GM21528 (cell line): ENCODE measurements at regions not wholly inside any gene's neighbourhood (a gene's known extent, or its start where the extent isn't known, plus 50 kb on each side); places are given as distances from the start of the nearest gene placed in this dataset.

Experiments
- ATAC-seq: cut with Tn5 transposase; IDR thresholded peaks from one replicate; pipeline ENCODE4 v1.9.1; 2021; ENCODE audit warnings: mild to moderate bottlenecking, moderate library complexity; ENCODE audit not compliant: unreplicated experiment, low FRiP score

DNA sequence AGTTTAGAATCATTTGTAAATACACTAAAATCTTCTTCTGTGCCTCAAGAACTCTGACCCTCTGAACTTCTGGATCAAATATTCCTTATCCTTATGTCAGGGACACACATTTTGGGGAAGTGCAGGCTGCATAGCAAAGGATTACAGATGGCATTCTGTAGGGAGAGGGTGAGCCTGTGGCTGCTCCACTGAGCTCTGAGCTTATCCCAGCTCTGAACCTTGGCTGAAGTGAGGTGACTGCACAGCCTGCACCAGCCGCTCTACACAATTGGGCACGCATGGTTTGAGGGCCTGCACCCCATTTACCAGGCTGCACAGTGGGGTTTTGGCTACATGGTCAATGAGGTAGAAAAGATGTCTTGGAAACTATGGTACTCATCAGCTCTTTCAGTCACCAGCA, 251.6 kb downstream of the GALR1 start:
- no peak for ATAC-seq

DNA sequence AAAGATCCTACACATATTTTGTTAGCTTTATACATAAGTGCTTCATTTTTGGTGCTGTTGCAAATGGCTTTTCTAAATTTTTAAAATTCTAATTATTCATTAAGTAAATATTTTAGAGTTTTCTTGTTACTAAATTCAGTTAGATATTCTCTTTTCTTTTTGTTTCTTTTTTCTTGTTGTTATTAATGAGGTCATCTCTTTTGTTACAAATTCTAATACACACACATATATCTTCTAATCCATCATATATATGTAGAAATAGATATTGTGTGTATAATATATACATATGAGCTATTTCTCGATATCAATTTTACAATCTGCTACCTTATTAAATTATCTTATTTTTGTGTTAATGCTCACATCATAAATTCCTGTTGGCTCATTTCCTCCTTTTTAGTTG, 255.9 kb downstream of the GALR1 start:
- no peak for ATAC-seq

DNA sequence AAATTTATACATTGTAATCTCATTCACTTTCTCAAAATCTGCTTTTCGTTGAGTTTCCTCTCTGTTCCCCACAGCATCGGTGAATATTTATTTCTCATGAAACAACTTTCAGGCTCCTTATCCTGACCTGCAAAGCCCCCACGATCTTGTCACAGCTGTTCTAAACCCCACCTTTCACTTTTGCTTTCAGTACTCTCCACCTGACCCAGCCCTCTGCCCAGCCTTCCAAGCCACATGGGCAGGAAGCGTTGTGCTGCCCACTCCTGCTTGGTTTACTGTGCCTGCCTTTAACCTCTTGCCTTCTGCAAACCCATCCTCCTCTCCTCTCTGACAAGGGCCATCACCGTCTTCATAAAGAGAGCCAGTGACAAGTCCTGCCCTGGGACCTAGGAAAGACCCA, 262.5 kb downstream of the GALR1 start:
- no peak for ATAC-seq

DNA sequence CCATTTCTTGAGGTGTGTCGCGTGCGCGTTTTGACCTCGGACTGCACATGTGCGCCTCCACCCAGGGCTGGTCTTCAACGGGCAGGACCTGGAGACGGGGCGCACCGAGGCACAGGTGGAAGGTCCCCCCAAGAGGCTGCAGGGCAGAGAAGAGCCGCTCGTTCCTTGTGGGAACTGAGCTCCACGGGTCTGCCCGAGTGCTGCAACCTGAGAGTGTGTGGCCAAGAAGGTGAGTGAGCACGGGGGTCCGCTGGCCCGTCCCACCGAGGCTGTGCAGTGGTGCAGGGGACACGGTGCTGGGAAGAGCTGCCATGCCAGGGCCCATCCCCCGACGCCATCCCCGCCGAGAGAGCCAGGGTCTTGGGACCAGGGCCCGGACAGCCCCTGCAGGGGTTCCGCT, 268.3 kb downstream of the GALR1 start:
- no peak for ATAC-seq

DNA sequence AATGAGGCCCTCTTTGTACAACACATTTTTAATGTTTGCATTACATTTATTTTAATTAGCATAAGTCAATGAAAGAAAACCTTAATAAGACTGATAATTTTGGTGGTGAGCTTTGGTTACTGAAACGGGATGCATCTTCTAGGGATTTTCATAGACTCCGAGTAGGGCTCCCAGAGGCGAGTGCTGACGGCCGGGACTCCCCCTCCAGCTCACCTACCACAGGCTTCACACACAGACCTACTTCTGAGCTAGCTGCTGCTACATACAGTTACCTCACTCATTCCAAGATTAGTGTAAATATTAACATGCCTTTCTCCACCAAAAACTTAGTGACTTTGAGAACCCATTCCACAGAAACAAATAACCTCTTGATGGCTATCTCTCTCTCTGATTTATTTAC, 271.1 kb downstream of the GALR1 start:
- ATAC-seq: no peak

DNA sequence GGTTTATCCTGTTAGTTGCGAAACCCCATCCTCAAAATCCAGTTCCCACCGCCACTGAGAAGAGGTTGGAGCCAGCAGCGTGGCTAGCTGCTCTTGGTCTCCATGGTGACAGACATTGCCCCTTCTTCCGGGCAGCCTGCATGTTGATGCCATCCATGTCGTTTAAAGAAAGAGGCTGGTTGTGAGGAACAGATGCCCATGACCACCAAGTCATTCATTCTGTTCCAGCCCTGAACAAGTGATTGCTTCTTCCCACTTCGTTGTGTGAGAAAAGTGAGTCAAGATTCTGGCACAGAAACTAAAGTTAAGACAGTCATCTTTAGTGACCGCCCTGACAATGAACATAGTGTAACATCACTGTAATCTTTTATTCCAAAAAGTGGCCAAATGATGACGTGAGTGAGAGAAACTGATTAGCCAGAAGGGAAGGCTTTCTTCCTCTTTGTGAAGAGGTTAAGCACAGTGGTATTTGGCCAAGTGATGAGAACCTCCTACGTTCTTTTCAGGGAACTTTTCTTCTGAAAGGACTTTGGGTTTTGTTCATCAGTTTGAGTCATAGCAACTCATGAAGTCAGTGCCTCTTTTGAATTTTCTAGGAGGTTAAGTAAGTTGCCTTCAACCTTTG, 272.5 kb downstream of the GALR1 start:
- no peak for ATAC-seq

DNA sequence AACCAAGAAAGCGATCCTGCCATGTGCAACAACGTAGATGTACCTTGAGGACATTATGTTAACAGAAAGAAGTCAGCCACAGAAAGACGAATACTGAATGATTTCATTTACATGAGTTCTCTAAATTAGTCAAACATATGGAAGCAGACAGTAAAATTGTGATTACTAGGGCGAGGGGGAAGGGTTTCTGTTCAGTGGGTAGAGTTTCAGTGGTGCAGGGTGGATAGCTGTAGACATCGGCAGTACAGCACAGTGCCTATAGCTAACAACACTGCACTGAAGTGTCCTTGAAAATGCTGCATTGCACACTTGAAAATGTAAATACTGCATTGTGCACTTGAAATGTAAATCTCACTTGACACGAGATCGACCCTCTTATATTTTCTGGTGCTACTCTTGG, 275.3 kb downstream of the GALR1 start:
- no peak for ATAC-seq

DNA sequence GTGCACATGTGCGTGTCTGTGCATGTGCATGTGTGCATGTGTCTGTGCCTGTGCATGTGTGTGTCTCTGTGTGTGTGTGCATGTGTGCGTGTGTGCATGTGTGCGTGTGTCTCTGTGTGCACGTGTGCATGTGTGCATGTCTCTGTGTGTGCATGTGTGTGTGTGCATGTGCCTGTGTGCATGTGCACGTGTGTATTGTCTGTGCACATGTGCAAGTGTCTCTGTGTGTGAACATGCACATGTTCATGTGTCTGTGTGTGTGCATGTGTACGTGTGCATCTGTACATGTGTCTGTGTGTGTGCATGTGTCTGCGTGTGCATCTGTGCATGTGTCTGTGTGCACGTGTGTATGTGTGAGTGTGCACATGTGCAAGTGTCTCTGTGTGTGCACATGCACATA, 277.3 kb downstream of the GALR1 start:
- no peak for ATAC-seq

DNA sequence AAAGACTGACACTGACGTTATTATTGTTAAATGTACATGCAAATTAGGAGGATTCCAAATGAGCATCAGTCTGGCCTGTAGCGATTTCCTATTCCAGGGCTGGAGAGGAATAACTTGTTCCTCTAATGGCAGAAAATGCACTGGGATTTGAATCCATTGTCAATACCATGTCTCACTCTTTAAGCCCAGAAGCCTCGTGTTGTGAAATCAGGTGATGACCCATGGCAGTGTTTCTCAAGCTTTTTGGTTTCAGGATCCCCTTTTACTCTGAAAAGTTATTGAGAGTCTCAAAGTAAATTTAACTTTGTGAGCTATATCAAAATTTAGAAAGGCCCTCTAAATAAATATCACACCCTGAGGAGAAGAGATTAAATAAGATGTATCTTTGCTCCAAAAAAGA, 279.2 kb downstream of the GALR1 start:
- no peak for ATAC-seq

DNA sequence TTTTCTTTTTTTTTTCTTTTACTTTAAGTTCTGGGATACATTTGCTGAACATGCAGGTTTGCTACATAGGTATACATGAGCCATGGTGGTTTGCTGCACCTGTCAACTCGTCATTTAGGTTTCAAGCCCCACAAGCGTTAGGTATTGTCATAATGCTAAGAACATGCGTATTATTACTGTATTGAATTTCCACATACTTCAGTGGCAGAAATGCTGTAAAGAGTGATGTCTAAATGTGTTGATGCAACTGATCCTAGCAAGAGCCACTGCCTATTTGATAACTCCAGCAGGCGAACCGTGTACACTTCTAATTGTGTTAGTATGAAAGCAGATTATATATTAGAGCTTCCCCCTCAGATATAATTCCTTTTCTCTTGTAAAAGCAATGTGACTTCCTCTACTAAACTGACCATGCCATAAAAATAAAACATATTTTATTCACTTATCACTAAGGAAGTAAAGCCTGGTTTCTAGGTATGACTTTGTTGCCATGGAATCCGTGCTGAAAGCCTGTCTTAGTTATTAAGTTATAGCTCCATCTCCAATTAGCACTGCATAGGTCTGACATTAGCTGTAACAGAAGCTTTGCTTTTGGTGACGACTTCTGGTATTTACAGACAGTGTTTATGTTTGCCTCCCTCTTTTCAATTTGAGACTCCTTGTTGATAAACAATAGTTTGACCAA, 280.0 kb downstream of the GALR1 start:
- no peak for ATAC-seq

DNA sequence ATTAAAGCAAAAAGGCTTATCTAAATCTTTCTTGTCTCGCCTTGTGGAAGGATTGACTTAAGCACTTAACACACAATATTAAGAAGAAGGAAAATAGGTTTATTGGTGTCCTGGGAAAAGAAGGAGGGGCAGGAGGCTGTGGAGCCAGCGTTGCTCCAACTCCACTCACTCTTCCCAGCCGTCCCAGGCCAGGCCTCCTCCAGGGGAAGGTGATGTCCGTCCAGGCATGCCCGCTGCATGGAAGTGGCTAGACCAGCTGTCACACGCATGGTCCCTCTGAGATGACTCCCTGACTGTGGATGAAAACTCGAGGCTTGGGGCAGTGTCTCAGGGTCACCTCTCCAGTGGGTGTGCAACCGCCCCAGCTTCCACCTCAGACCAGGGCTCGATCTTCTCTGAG, 281.1 kb downstream of the GALR1 start:
- no peak for ATAC-seq

DNA sequence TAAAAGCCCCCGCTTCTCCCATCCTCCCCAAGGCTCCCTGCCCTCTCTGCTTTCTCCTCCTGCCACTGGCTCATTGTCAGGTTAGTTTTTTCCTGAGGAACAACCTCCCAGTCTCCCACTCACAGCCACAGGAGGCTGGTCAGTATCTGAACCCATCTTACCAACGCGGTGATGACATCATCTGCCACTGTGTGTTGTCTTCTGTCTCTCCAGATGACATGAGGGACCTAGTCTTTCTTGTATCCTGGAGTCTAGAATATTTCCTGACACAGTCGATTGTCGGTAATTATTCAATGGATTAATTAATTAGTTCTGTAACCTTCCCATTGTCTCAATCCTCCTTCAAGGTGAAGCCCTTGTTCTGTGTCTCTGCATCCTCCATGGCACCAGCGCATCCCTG, 290.2 kb downstream of the GALR1 start:
- ATAC-seq: no peak

DNA sequence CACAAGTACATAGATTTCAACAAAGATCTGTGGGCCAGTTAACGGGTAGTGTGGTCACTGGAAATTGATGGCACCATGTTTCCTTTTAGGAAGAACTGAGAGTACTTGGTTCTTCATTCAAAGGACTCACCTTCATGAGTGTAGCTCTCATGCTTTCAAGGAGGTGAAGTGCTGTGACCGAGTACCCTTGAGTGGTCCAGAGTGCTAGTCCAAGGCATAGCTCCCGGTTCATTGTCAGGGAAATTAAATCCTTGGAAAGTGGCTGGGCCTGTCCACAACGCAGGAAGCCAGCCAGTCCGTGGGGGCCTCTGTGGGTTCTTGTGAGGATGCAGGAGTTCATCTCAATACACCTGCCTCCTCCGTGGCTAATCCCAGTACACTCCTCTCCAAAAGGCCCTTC, 295.1 kb downstream of the GALR1 start:
- ATAC-seq: no peak

DNA sequence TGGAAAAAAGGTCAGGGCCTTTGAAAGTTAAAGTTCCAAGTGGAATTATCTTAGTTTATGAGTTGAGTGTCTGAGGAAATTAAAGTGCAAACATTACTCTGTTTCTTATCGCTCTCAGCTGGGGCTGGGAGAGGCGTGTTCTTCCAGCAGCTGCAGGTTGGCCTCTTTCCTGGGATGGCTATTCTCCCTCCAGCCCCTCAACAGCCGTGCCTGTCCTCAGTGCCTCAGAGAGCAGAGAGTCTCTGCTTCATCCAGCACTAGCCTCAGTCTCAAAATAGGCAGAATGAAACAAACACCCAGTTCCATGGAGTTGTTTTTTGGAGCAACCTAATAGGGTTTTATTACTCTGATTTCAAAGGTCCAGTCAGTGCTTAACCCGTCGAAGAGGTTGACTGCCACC, 298.1 kb downstream of the GALR1 start:
- no peak for ATAC-seq

DNA sequence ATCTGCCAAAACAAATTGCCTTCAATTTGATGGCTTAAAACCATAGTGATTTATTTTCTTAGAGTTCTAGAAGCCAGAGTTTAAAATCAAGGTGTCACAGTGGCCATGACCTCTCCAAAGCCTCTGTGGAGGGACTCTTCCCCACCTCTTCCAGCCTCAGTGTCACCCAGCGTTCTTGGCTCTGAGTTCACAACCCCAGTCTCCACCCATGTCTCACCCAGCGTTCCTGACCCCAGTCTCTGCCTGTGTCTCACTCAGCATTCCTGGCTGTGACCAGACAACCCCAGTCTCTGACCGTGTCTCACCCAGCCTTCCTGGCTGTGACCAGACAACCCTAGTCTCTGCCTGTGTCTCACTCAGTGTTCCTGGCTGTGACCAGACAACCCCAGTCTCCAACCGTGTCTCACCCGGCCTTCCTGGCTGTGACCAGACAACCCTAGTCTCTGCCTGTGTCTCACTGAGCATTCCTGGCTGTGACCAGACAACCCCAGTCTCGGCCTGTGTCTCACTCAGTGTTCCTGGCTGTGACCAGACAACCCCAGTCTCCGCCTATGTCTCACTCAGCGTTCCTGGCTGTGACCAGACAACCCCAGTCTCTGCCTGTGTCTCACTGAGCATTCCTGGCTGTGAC, 299.3 kb downstream of the GALR1 start:
- ATAC-seq: no peak

DNA sequence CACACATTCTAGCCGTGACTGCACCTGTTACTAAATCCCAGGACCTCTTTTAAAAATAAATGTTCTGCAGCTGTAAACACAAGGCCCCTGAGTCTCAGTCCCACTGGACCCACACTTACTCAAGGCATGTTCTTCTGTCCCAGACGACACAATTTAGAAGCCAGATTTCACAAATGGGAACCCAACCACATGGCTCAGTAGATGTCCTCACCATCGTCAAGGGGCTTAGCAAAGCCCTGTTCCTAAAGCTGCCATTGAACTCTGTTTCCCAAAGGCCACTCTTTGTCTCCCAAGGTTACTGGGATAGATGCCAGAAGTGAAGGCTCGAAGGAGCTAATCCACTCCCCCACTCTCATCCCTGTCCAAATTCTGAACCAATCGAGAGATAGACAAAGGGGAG, 301.0 kb downstream of the GALR1 start:
- no peak for ATAC-seq

DNA sequence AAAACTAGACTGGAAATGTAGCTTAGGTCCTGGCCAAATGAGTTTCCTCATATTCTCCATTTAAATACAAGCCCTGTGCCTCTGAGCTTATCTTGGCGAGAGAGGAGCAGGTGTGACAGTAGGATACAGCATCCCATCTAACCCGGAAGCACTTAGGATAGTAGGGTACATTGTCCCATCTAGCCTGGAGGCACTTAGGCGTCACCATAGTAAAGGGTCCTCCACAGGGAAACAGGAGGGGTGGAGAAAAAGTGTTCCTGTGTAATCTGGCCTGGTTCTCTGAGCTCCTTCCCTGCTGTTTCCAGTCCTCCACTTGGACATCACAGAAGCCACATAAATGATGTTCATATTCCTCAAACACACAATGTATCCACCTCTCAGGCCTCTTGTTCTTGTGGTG, 301.4 kb downstream of the GALR1 start:
- ATAC-seq: no peak

DNA sequence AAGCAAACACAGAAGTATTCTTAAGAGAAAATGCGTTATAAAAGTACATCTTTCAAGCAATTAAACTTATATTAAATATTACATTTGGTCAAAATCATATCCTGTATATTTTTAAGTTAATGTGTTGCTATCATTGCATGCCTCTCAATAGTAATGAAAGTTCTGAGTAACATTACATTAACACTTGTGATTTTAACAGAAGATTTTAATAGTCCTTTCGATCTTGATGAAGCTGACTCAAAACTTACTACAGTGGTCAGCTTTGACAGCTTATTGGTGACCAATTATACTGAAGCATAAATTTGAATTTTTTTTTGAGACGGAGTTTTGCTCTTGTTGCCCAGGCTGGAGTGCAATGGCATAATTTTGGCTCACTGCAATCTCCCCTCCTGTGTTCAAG, 303.3 kb downstream of the GALR1 start:
- no peak for ATAC-seq

DNA sequence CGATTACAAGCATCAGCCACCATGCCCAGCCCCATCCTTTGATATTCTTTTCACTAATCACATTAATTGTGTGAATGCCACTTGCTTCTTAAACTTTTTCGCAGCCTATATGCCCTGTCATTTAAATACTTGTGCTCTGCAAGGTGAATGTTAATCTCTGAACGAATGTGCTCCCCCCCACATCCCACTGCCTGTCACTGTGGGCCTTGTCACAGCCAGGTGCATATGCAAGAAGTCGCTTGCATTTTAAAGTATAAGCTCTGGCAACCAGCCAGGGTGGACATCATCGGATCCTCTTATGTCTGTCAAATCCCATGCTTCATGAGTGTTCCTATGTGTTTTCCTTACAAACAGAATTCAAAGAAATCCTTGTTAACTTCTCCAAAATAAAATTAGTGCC, 304.4 kb downstream of the GALR1 start:
- ATAC-seq: no peak

DNA sequence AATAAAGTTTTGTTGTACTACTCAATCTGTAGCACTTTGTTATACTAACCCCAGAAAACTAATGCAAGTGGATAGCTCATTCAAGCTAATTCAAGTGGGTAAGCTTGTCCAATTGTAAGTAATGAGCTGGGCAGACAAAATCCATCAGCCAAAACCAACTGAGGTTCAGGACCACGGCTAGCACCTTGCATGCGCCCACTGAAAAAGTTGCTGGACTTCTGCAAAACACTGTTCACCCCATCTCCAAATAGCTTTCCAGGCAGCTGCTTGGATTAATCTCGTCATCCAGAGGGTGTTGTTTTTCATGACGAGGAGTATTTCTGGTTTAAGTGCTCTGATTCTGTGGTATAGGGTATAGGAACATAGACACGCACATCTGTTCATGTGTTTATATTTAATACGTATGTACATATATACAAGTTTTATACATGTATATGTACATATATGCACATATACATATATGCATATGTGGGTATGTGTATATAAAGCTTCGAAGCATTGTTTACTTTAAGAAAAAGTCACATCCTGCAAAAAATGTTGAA, 307.5 kb downstream of the GALR1 start:
- ATAC-seq: no peak

DNA sequence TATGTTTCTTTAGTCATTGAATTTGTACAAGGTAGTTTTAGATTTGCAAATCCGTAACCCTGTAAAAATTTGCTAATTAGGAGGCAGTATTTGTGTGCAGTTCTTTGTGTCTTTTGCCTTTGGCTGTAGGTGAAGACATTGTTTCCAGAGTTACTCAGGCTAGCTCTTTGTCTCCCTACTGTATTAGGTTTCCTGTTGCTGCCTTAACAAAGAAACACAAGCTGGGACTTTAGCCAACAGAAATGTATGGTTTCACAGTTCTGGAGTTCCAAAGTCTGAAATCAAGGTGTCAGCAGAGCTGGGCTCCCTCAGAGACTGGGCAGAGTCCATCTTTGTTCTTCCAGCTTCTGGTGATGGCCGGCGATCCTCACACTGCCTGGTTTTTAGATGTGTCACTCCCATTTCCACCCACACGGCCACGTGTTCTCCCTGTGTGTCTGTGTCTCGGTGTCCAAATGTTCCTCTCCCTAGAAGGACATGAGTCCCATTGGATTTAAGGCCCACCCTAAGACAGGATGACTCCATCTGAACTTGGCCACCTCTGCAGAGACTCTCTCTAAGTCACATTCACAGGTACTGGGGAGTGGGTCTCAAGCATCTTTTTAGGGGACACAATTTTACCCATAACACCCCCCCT, 309.7 kb downstream of the GALR1 start:
- ATAC-seq: no peak
